Stimulated activated CD4-positive, alpha-beta T cell treated with anti-CD3 and anti-CD28 coated beads, TNF-alpha, amount 100 ng/mL, for 48 hours (primary cell): ENCODE measurements at regions not wholly inside any gene's neighbourhood (a gene's known extent, or its start where the extent isn't known, plus 50 kb on each side); places are given as distances from the start of the nearest gene placed in this dataset.
"Not testable (repeated sequence)": the region's sequence is repeated elsewhere in the genome, so short reads cannot be mapped to it uniquely, and the experiment has no call there.

Source experiments
- DNase-seq, 3 donors: peaks; one replicate each; pipeline ENCODE4 v3.0.0-alpha.2; 2020; ENCODE audit warnings: low read depth in 3 of 3

DNA sequence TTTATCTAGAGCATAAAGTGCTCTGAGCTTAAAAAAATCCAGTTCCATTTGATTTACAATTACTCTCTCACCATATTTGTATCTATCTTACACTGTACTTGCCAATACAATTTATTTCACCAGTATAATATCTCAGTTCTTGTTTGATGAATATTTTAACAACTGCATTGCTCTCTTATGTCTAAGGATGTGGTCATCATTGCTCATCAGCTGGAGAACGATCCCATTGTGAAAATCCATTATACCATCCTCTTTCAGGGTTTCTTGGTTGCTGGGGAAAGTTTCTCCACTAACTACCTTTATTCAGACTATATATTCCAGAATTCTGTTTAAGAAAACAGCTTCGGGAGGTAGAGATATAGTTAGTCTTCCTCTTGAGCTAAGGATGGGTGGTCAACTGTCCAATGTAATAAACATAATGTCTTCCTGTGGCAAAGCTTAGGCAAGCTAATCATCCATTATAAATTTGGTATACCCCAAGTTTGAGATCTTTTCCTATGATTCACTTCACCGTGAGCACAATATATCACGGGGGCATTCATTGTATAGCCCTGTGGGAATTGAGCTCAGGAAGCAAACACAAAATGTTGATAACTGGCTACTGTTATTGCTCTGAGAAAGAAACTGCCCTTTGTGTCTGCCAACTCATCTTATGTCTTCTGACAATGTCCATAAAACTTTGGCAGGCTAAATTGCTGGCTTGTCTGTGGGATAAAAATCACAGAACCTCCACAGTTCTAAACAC lies 2361.9 kb downstream of the ARAP2 start:
- DNase-seq, result no peak

DNA sequence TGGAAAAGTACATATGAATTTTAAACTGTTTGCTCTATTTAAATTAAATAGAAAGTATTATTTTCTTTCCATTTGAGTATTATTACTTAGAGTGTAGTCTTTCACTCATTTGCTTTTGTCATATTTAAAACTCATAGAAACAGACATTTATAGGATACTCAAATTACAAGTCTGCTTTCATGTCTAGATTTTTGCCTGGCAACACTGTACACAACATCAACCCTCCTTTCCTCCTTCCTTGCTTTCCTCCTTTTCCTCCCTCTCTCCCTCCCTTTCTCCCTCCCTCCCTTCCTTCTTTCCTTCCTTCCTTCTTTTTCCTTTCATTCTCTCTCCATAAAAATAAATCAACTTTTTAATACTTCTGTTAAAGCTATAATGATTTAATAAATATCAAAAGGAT lies 2361.2 kb downstream of the ARAP2 start:
- no peak for DNase-seq

- no peak for DNase-seq
Observed at GRCh38 chr4:33886356-33886755, 2358.0 kb downstream of the ARAP2 start.

DNA sequence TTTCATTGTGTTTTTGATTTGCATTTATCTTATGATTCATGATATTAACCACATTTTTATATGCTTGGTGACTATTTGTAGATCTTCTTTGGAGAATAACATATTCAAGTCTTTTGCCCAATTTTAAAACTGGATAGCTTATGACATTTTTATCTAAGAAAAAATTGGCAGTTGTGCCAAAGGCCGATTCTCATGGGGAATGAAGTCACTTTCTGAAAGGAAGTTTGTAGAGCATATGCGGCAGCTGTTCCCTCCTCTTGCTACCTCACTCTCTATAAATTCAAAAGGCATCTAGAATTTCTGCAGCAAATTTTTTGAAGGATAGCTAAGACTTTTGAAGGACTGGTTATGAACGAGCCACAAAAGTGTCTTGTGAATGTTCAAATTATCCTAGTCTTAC lies 2353.5 kb downstream of the ARAP2 start:
- no peak for DNase-seq

- DNase-seq, result no peak
Observed at GRCh38 chr4:33911959-33912358, 2332.4 kb downstream of the ARAP2 start.

DNA sequence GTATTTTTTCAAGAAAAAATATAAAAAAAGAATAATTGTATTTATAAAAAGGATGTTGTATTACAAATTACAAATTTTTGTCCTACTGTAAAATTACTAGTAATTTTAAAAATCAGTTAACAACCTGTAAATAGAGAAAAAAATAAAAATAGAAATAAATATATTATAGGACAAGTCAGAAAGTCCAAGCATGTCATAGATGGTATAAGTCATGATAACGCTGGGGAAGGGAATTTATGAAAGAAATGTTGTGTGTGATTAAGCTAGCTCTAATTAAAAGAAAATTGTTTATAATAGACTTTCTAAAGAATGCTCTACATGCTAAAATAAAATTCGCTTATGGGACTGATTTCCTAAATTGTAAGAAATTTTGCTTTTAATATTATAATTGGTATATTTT lies 2329.9 kb downstream of the ARAP2 start:
- DNase-seq, result no peak

DNA sequence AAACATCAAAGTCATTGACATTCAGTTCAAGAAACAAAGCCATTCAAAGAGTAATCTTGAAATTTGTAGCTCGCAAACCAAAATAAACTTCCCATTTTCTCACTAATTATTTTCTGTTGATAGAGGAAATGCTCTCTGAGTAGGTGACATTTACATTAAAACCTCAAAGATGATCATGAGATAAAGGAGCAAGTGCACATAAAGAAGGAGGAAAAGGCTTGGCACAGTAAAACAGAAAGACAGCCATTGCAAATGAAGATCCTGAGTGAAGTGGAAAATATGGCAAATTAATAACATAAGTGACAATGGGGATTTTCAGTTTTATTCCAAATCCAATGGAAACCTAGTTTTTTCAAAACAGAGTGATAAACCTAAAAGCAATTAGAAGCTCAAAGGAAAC lies 2320.8 kb downstream of the ARAP2 start:
- no peak for DNase-seq

GRCh38 chr4:33924239-33924638 lies 2320.1 kb downstream of the ARAP2 start:
- DNase-seq, result no peak

- DNase-seq, result no peak
Observed at GRCh38 chr4:33924811-33925210, 2319.5 kb downstream of the ARAP2 start.

DNA sequence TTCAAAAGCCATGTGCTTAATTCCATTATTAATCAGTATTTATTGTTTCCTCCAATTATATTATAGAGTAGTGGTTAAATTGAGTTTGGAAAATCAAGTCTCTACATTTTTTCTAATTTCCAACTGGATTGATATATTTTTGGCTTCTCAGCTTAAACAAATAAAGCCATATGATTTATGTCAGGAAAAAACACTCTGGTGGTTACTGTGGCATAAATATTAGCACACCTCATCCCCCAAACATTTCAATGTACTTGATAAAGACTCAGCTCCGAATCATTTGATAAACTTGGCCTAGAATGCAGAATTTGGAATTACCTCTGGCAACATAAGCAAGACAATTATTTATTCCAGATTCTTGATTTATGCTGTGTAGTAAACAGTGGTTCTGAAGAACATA lies 2313.8 kb downstream of the ARAP2 start:
- no peak for DNase-seq

DNA sequence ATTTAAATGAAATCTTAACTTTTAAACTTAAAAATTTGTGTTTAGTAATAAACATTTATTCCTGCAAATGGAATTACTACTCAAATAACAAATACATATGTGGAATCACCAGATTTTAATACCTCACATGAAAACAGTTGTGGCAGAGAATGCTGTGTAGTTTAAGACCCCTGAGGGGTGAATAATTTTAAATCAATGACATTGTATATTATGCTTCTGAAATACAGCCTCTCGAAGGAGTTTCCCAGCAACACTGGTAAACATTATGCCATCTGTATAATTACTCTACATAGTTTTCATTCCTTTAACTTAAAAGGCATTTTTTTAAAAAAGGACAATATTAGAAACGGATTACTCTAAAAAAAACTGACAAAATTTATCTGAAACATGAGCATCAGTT lies 2313.3 kb downstream of the ARAP2 start:
- no peak for DNase-seq

DNA sequence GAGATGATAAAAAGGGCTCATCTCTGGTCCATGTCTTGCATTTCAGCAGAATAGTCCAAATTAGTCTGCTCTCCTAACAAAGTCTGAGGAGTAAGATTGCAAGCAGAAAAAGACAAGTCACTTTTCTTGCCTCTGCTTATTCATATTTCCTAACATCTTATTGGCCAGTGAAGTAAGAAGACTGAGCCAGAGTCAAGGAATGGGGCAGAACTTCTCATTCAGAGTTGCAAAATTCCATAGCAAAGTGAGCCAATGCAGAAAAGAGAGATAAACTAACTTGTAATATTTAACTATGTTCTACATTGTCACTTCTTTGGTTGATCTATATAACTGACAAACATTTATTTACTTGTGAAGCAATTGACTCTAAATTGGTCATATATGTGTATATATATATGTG lies 2304.0 kb downstream of the ARAP2 start:
- DNase-seq, result no peak

DNA sequence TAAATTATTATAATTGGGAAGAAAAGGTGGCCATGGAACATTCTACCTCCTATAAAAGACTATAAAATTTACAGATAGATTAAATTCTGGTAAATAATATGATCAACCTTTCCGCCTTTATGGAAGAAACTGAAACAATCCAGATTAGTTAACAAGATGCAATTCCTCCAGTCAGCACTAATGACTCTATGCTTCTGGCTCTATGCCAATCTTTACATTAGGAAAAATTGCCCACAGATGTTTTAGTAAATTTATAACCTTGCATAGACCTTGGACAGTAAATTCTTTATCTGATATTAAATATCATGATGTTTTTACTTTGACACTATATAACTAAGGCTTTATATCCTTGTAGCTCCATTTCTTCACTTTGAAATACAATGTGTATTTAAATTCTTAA lies 2302.5 kb downstream of the ARAP2 start:
- no peak for DNase-seq

GRCh38 chr4:33948921-33949320 lies 2295.4 kb downstream of the ARAP2 start:
- no peak for DNase-seq

GRCh38 chr4:33953848-33954247 lies 2290.5 kb downstream of the ARAP2 start:
- DNase-seq, result not testable (repeated sequence)

- no peak for DNase-seq
Observed at GRCh38 chr4:33954759-33955158, 2289.6 kb downstream of the ARAP2 start.

- DNase-seq, result no peak
Observed at GRCh38 chr4:33959519-33959918, 2284.8 kb downstream of the ARAP2 start.

DNA sequence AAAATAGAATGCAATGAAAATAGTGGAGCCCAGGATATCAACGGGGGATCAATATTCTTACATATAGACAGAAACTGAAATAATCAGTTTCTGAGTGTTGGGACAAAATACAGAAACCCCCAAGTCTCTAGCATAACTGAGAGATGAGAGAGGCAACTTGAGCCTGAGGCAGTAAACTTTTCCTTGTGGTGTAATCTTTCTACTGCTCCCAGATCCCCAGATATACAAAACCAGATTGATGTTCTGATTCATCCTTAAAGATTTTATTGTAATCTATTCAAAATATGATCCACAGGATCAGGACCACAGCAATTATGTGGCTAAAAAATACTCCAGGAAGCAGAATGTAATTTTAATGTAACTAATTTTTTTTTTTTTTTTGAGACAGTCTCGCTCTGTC lies 2282.6 kb downstream of the ARAP2 start:
- DNase-seq, result no peak

- DNase-seq, result no peak
Observed at GRCh38 chr4:33966808-33967207, 2277.5 kb downstream of the ARAP2 start.

- DNase-seq, result no peak
Observed at GRCh38 chr4:33974270-33974669, 2270.0 kb downstream of the ARAP2 start.

DNA sequence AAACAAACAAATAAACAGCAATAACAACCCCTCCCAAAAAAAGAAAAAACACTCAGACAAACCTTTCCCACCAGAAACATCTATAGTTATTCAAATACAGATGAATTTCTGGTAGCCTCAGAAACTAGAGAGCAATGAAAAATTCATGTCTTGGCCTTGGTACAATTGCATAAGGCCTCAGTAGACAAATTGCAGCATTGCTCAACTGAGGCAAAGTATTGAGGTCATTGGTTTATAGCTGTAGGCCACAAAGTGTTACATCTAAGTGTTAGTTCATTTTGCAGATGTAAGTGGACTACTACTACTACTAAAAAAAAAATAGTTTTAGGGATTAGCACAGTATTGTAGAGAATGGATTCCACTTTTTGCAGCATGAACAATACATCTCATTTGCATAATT lies 2268.3 kb downstream of the ARAP2 start:
- no peak for DNase-seq

GRCh38 chr4:33979781-33980180 lies 2264.5 kb downstream of the ARAP2 start:
- DNase-seq, result not testable (repeated sequence)

- DNase-seq, result no peak
Observed at GRCh38 chr4:33980361-33980760, 2264.0 kb downstream of the ARAP2 start.

DNA sequence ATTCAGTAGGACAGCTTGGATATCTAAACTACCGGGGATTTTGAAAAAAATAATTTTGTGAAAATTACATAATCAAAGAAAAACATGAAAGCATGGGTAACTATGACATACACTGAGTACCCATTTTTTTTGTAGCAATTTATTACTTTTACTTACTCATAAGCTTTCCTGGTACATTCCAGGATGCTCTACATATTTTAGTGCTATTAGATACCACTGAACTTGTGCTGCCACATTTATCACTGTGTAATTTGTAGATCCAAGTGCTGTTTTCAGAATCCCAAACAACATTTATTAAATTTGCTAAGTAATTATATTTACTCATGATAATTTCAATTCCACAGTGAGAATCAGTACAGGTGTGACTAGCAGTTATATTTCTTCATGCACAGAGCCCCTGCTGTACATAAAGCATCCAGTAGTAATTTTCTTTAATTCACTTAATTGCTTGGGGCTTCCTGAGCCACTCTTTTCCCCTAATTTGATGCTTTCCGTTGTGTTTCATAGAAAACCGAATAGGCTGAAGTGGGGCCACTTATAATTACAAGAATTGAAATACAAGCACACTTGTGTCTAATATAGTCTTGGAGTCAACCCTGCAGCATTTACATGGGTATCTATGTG lies 2254.4 kb downstream of the ARAP2 start:
- no peak for DNase-seq
